ENCODE measurements at regions not wholly inside any gene's neighbourhood (a gene's known extent, or its start where the extent isn't known, plus 50 kb on each side); places are given as distances from the start of the nearest gene placed in this dataset.
"Not testable (repeated sequence)": the region's sequence is repeated elsewhere in the genome, so short reads cannot be mapped to it uniquely, and the experiment has no call there.

- Histone ChIP-seq H3K9me3 (ENCODE audit: control insufficient read depth, insufficient read depth, low read depth, low read length) (no peaks in the 10 kb centered on the region), H2AFZ (ENCODE audit: low read length) (no peak overlapping the region), H3K79me2 (ENCODE audit: control insufficient read depth, insufficient read depth, low read length) (no peaks in the 10 kb centered on the region), H3K27me3 (ENCODE audit: control insufficient read depth, insufficient read depth, low read length) (no peaks in the 10 kb centered on the region), H4K20me1 (ENCODE audit: control insufficient read depth, extremely low read depth, insufficient read depth, low read length) (no peaks in the 10 kb centered on the region), H3K4me1 (ENCODE audit: control insufficient read depth, extremely low read depth, insufficient read depth, low read length) (no peaks in the 10 kb centered on the region), H3K36me3 (ENCODE audit: control insufficient read depth, insufficient read depth, low read length) (no peaks in the 10 kb centered on the region), H3K9ac (ENCODE audit: insufficient read depth, low read length) (no peak overlapping the region), H3K4me2 (ENCODE audit: extremely low read depth, insufficient read depth, low read length) (no peak overlapping the region), H3K4me3 (replicated peaks in 1 of 4; ENCODE audit: control extremely low read depth in 1 of 4, insufficient read depth in 1 of 4, low read depth in 3 of 4, low read length in 4 of 4) (no peak overlapping the region), H3K27ac (ENCODE audit: insufficient read depth, low read length) (no peak overlapping the region)
- DNase-seq (ENCODE audit: low read depth in 2 of 2) = peak in 1 of 2 donors; percentile 23
- no peak for TF ChIP-seq EZH2 (IDR thresholded peaks at IDR 0.05; ENCODE audit: low read length, missing control alignments)
- no peak for TF ChIP-seq CTCF (conservative IDR thresholded peaks at IDR 0.05 in 1 of 2, IDR thresholded peaks at IDR 0.05 in 1 of 2; ENCODE audit: low read depth in 1 of 2, low read length in 2 of 2)
Measured at GRCh38 chr4:158958489-158959270, 144.2 kb upstream of the RAPGEF2 start.

- Histone ChIP-seq H3K9me3 (ENCODE audit: control insufficient read depth, insufficient read depth, low read depth, low read length) (no peaks in the 10 kb centered on the region), H3K4me2 (ENCODE audit: extremely low read depth, insufficient read depth, low read length) (no peak overlapping the region), H3K4me3 (replicated peaks in 1 of 4; ENCODE audit: control extremely low read depth in 1 of 4, insufficient read depth in 1 of 4, low read depth in 3 of 4, low read length in 4 of 4) (no peak overlapping the region), H3K79me2 (ENCODE audit: control insufficient read depth, insufficient read depth, low read length) (no peaks in the 10 kb centered on the region), H3K27ac (ENCODE audit: insufficient read depth, low read length) (no peak overlapping the region), H3K4me1 (ENCODE audit: control insufficient read depth, extremely low read depth, insufficient read depth, low read length) (no peaks in the 10 kb centered on the region), H3K27me3 (ENCODE audit: control insufficient read depth, insufficient read depth, low read length) (no peaks in the 10 kb centered on the region), H2AFZ (ENCODE audit: low read length) (no peak overlapping the region), H3K9ac (ENCODE audit: insufficient read depth, low read length) (no peak overlapping the region), H4K20me1 (ENCODE audit: control insufficient read depth, extremely low read depth, insufficient read depth, low read length) (no peaks in the 10 kb centered on the region), H3K36me3 (ENCODE audit: control insufficient read depth, insufficient read depth, low read length) (no peaks in the 10 kb centered on the region)
- TF ChIP-seq EZH2 (IDR thresholded peaks at IDR 0.05; ENCODE audit: low read length, missing control alignments) = no peak
- no peak for TF ChIP-seq CTCF (conservative IDR thresholded peaks at IDR 0.05 in 1 of 2, IDR thresholded peaks at IDR 0.05 in 1 of 2; ENCODE audit: low read depth in 1 of 2, low read length in 2 of 2)
- no peak for DNase-seq (ENCODE audit: low read depth in 2 of 2)
Measured at GRCh38 chr4:158962393-158962792, 140.5 kb upstream of the RAPGEF2 start.

- H3K79me2 ChIP-seq (ENCODE audit: control insufficient read depth, insufficient read depth, low read length); H3K4me1 ChIP-seq (ENCODE audit: control insufficient read depth, extremely low read depth, insufficient read depth, low read length); H3K9ac ChIP-seq (ENCODE audit: insufficient read depth, low read length); H3K36me3 ChIP-seq (ENCODE audit: control insufficient read depth, insufficient read depth, low read length); H3K4me2 ChIP-seq (ENCODE audit: extremely low read depth, insufficient read depth, low read length); H3K27ac ChIP-seq (ENCODE audit: insufficient read depth, low read length); H3K27me3 ChIP-seq (ENCODE audit: control insufficient read depth, insufficient read depth, low read length); DNase-seq (ENCODE audit: low read depth in 2 of 2); H2AFZ ChIP-seq (ENCODE audit: low read length); H3K9me3 ChIP-seq (ENCODE audit: control insufficient read depth, insufficient read depth, low read depth, low read length); H3K4me3 ChIP-seq (replicated peaks in 1 of 4; ENCODE audit: control extremely low read depth in 1 of 4, insufficient read depth in 1 of 4, low read depth in 3 of 4, low read length in 4 of 4); H4K20me1 ChIP-seq (ENCODE audit: control insufficient read depth, extremely low read depth, insufficient read depth, low read length): not testable (repeated sequence)
Measured at GRCh38 chr4:158963282-158963681, 139.6 kb upstream of the RAPGEF2 start.
